HUES6 (cell line): ENCODE measurements at regions not wholly inside any gene's neighbourhood (a gene's known extent, or its start where the extent isn't known, plus 50 kb on each side); places are given as distances from the start of the nearest gene placed in this dataset.

Experiments used
- H3K27ac ChIP-seq: 2 replicates; pipeline ENCODE4 v1.7.0; 2013; ENCODE audit warnings: low read depth, mild to moderate bottlenecking, low read length, inconsistent platforms
- H3K27me3 ChIP-seq: 2 replicates; pipeline ENCODE4 v1.6.1; 2013; ENCODE audit warnings: low read length; ENCODE audit not compliant: control insufficient read depth, insufficient read depth
- H3K36me3 ChIP-seq: 2 replicates; pipeline ENCODE4 v1.6.1; 2013; ENCODE audit warnings: low read length; ENCODE audit not compliant: control insufficient read depth, insufficient read depth
- H3K4me1 ChIP-seq: 2 replicates; pipeline ENCODE4 v1.6.1; 2013; ENCODE audit warnings: low read length; ENCODE audit not compliant: control insufficient read depth, insufficient read depth
- H3K4me3 ChIP-seq: 2 replicates; pipeline ENCODE4 v1.5.1; 2013; ENCODE audit warnings: low read depth, low read length
- H3K9ac ChIP-seq: one replicate; pipeline ENCODE4 v1.6.1; 2013; ENCODE audit warnings: mild to moderate bottlenecking, low read length
- H3K9me3 ChIP-seq: 2 replicates; pipeline ENCODE4 v1.6.1; 2013; ENCODE audit warnings: low read depth, low read length; ENCODE audit not compliant: control insufficient read depth, insufficient read depth

DNA sequence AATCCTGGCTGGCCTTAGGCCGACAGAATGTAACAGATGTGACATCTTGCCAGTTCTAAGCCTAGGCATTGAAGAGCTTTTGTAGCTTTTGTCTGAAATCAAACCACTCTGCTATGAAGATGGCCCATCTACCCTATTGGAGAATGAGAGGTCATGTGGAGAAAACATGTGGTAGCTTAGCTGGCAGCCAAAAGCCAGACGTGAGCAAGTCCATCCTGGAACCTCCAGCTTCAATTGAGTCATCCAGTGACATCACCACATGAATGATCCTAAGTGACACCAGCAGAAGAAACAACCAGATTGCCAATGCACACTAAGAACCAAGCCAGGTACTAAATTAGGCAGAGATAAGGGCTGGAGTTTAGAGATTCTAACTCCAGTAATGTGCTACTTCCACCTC, 154.8 kb upstream of the ZFP42 start:
- H3K9ac ChIP-seq, result no peak overlapping the region
- no peaks in the 10 kb centered on the region for H3K9me3 ChIP-seq
- no peaks in the 10 kb centered on the region for H3K36me3 ChIP-seq
- H3K27me3 ChIP-seq, result no peaks in the 10 kb centered on the region
- H3K4me1 ChIP-seq, result no peaks in the 10 kb centered on the region
- no peak overlapping the region for H3K27ac ChIP-seq
- H3K4me3 ChIP-seq, result no peak overlapping the region

DNA sequence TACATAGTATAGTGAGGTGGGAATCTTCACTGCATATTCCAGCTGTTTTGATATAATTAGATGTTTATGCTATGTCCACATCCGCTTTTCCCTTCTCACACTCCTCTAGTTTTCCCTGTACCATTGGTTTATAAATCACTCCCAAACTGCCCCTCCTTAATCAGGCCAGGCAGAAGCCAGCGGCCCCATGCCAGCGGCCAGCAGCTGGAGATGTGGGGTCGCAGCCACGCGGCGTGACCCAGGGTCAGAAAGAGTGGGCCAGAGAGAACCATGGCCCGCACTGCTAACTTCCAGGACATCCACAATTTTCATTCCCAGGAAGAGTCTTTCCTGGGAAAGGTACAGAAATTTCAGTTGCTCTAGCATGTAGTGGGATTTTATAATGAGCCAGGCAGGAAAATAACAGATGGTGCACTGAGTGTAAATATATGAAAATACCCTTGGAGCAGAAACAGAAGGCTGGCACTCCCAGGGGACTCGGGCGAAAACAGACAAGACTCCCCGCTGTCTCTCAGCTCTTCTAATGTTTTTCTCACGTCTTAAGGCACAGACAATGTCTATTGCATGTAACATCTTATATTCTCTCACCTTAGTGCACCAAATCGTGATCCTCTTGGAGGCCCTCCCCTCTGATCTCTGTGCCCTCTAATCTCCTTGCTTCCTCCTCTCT, 145.9 kb upstream of the ZFP42 start:
- Histone ChIP-seq H3K9ac (no peak overlapping the region), H3K27me3 (no peaks in the 10 kb centered on the region), H3K36me3 (no peaks in the 10 kb centered on the region), H3K4me1 (no peaks in the 10 kb centered on the region), H3K4me3 (no peak overlapping the region), H3K27ac (no peak overlapping the region), H3K9me3 (0 out of 2 replicates have a peak, but pooled peaks cover 3% of the 10 kb centered on the region)

DNA sequence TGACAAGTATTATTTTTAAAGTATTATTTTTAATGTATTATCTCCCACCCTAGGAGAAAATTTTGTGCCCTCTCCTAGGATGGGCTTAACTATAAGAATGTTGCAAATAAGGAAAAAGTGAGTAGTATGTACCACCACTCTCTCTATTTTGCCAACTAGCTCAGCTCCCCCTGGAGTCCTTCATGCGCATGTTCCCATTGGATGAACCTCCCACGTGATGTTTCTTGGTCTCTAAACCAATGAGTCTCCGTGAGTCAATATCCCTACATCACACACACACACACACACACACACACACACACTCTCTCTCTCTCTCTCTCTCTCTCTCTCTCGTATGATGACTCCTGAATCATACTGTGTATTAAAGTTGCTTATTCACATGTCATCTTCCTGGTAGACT, 129.7 kb upstream of the ZFP42 start:
- Histone ChIP-seq H3K36me3 (no peaks in the 10 kb centered on the region), H3K4me1 (no peaks in the 10 kb centered on the region), H3K27me3 (no peaks in the 10 kb centered on the region), H3K9ac (no peak overlapping the region), H3K9me3 (peaks cover 5% of the 10 kb centered on the region; the same call in 1 of the 2 replicates), H3K27ac (no peak overlapping the region), H3K4me3 (no peak overlapping the region)

DNA sequence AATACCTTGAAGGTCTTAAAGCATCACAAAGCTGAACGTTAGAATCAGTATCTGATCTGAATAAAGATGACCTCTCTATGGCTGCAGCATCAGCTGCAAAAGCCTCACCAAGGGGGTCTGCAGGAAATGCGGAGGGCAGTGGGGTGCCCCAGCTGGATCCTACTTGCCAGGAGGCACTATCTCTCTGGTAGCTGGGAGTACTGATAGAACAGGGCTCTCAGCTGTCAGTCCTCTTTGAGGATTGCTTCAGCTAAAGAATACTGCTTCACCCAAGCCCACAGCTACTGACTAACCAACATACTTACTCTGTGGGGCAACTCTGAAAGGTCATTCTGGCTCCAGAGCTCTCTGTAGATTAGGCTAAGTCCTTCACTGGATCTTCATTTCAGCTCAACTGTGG, 112.5 kb upstream of the ZFP42 start:
- no peaks in the 10 kb centered on the region for H3K9me3 ChIP-seq

DNA sequence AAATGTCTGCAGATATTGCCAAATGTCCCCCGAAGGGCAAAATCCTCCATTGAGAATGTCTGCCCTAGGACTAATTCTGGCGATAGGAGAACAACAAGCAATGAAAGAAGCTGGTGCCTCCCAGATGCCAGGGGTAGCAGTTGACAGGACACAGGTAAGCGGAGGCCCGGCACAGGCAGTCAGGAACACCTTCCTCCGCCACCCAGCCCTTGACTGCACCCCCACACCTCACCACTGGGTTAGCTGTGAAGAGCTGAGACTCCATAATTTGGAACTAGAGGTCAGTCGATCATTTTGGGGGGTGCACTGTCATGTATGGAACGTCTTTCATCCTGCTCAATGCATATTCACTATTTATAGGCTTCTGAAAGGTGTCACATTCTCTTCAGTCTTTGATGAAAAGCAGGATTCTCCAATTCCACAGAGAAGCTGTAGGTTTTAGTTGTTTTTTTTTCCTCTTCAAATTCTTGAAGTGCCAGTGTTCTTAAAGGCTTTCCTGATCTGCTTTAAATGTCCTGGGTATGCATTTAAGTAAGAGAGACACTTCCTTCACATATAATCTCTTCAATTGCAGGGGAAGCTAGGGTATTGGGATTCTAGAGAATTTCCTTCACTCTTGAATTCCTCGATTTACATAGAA, 111.6 kb upstream of the ZFP42 start:
- Histone ChIP-seq H3K9ac (no peak overlapping the region), H3K36me3 (no peaks in the 10 kb centered on the region), H3K27me3 (no peaks in the 10 kb centered on the region), H3K4me3 (no peak overlapping the region), H3K27ac (no peak overlapping the region), H3K4me1 (peaks cover 12% of the 10 kb centered on the region; the same call in 1 of the 2 replicates), H3K9me3 (no peaks in the 10 kb centered on the region)

More for the DNA sequence above, 112.5 kb upstream of the ZFP42 start:
- no peak overlapping the region for H3K9ac ChIP-seq
- H3K27me3 ChIP-seq, result no peaks in the 10 kb centered on the region
- no peaks in the 10 kb centered on the region for H3K36me3 ChIP-seq
- H3K4me1 ChIP-seq, result peaks cover 12% of the 10 kb centered on the region; the same call in 1 of the 2 replicates
- no peak overlapping the region for H3K27ac ChIP-seq
- H3K4me3 ChIP-seq, result no peak overlapping the region

DNA sequence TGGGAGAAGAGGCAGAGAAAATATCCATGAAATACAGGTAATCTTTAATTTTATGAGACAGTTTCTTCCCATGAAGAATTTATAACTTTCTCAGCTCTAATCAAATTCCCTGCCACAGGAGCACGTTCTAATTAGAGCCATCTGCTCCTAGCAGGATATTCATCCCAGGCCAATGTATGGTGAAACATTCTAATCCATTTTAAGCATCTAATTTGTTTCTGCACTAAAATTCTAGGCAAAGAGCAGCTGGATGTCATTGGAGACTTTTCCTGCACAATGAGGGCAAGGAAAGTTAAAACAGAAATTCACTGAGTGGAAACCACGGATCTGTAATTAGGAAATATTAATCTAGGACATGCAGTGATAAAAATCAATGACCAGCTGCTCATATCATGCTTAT, 107.7 kb upstream of the ZFP42 start:
- H3K27me3 ChIP-seq, result no peaks in the 10 kb centered on the region
- no peak overlapping the region for H3K4me3 ChIP-seq
- H3K36me3 ChIP-seq, result no peaks in the 10 kb centered on the region
- H3K27ac ChIP-seq, result no peak overlapping the region
- H3K9ac ChIP-seq, result no peak overlapping the region
- peaks cover 12% of the 10 kb centered on the region; the same call in 1 of the 2 replicates for H3K4me1 ChIP-seq
- no peaks in the 10 kb centered on the region for H3K9me3 ChIP-seq

DNA sequence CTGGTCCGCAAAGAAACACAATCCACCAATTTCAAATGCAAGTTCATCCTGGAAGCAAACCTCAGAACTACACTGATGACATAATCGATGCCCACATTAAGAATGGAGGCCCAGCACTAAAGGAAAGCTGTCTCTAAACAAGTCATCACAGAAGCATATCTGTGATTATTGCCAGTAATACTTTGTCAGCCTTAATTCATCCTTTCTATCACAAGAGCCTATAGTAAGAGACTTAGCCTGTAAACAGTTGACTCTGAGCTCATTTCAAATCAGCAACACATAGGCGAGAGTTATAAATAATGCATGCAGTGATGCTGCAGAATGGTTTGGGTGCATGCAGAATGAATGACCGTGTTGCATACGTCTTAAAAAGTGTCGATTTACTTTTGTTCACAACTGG, 105.9 kb upstream of the ZFP42 start:
- no peak overlapping the region for H3K27ac ChIP-seq
- no peak overlapping the region for H3K4me3 ChIP-seq
- H3K9me3 ChIP-seq, result no peaks in the 10 kb centered on the region
- no peaks in the 10 kb centered on the region for H3K36me3 ChIP-seq
- H3K9ac ChIP-seq, result no peak overlapping the region
- no peaks in the 10 kb centered on the region for H3K27me3 ChIP-seq
- H3K4me1 ChIP-seq, result no peaks in the 10 kb centered on the region

DNA sequence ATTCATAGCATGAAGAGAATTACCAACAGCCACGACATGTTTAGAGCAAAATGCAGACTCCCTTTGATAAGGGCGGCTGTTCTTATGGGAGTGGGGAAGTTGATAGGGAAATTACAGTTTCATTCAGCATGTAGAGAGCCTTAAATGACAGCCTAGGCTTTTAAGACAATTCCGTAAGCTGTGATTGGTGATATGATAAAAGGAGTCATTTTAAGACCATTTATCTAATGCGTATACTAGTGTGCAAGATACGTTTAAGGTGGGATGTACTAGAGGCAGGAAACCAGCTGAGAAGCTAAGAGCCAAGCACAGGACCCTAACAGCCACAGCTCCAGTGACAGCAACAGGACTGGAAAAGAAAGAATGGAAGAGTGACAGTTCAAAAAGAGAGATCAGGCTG, 102.2 kb upstream of the ZFP42 start:
- Histone ChIP-seq H3K27ac (no peak overlapping the region), H3K27me3 (no peaks in the 10 kb centered on the region), H3K4me3 (no peak overlapping the region)

DNA sequence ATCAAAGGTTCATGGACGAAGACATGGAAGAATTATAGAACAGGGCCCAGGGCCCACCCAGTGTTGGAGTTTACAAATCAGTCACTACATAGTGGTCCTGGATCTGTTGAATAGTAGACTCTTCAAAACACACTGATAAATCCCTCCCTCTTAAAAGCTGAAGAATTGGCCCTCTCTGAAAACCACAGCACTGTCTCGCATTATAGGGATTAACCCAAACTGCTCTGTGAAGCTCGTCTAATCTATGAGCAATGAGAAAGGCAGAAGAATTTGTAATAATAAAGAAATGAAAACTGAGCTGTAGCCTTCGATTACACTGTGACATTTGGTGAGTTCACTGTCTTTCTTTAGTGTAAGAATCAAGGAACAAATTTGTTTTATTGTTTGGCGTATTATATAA, 92.5 kb upstream of the ZFP42 start:
- no peaks in the 10 kb centered on the region for H3K27me3 ChIP-seq
- H3K4me3 ChIP-seq, result no peak overlapping the region
- no peaks in the 10 kb centered on the region for H3K36me3 ChIP-seq
- H3K27ac ChIP-seq, result no peak overlapping the region
- no peak overlapping the region for H3K9ac ChIP-seq
- H3K9me3 ChIP-seq, result peaks cover 18% of the 10 kb centered on the region
- H3K4me1 ChIP-seq, result no peaks in the 10 kb centered on the region

More for the DNA sequence above, 102.2 kb upstream of the ZFP42 start:
- Histone ChIP-seq H3K36me3 (no peaks in the 10 kb centered on the region), H3K9ac (no peak overlapping the region), H3K9me3 (no peaks in the 10 kb centered on the region), H3K4me1 (no peaks in the 10 kb centered on the region)

DNA sequence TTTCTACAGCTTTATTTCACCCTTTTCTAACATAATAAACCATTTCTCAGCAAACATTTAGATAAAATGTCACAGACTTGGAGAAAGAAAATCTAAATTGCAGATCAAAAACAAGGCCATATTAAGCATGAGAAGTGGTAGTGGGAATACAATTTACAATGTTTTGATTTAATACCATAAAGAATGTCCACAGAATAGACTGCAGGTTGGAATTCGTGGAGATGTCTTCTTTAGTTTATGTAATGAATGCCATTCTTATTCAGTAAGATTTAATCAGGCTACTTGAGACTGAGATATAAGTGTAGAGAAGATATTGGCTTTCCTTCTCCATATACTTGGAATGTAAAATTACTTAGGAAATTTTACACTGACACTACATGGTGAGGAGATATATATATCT, 91.9 kb upstream of the ZFP42 start:
- Histone ChIP-seq H3K36me3 (no peaks in the 10 kb centered on the region), H3K4me3 (no peak overlapping the region), H3K9ac (no peak overlapping the region), H3K27me3 (no peaks in the 10 kb centered on the region), H3K4me1 (no peaks in the 10 kb centered on the region), H3K9me3 (peaks cover 18% of the 10 kb centered on the region), H3K27ac (no peak overlapping the region)

DNA sequence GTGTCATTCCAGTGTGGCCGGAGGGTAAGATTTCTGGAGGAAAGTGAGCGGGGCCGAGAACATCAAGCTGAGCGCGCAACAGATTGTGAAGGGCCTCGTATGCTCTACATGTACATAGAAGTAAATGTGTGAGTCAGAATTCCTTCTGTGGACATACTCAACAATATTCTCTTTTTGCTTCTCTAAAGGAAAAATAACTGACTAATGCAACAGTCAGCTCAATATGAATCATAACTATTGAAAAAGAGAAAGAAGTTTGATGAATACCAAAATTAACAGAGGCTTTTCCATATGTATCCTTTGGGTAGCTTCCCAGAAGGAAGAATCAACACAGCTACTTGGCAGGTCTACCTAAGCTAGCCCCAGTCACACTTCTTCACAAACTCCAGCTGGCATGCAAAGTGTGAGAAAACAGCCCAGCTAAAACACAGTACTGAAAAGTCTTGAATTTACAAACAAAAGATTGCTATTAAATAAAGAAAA, 87.5 kb upstream of the ZFP42 start:
- Histone ChIP-seq H3K27me3 (no peaks in the 10 kb centered on the region), H3K9me3 (no peaks in the 10 kb centered on the region), H3K27ac (no peak overlapping the region), H3K4me1 (no peaks in the 10 kb centered on the region), H3K36me3 (no peaks in the 10 kb centered on the region), H3K9ac (no peak overlapping the region), H3K4me3 (no peak overlapping the region)
